ENCODE measurements at regions not wholly inside any gene's neighbourhood (a gene's known extent, or its start where the extent isn't known, plus 50 kb on each side); places are given as distances from the start of the nearest gene placed in this dataset.

- Histone ChIP-seq H3K4me1 (ENCODE audit: insufficient read depth, poor library complexity, severe bottlenecking) (no peaks in the 10 kb centered on the region), H3K9me3 (ENCODE audit: severe bottlenecking) (no peaks in the 10 kb centered on the region), H3K4me3 (ENCODE audit: severe bottlenecking) (no peak overlapping the region), H3K27me3 (ENCODE audit: insufficient read depth, poor library complexity, severe bottlenecking) (no peaks in the 10 kb centered on the region), H3K36me3 (ENCODE audit: low read depth) (no peaks in the 10 kb centered on the region), H3K27ac (ENCODE audit: poor library complexity, severe bottlenecking) (no peak overlapping the region)
- TF ChIP-seq CTCF (IDR thresholded peaks at IDR 0.05; ENCODE audit: poor library complexity, severe bottlenecking) = no peak
- ATAC-seq (ENCODE audit: low read depth) (no peak), DNase-seq (ENCODE audit: low spot score) (no peak)
Observed at GRCh38 chr4:115945026-115945425, 831.6 kb upstream of the NDST4 start.

- TF ChIP-seq CTCF (IDR thresholded peaks at IDR 0.05; ENCODE audit: poor library complexity, severe bottlenecking) = no peak
- DNase-seq (ENCODE audit: low spot score) (no peak), ATAC-seq (ENCODE audit: low read depth) (no peak)
- Histone ChIP-seq H3K27ac (ENCODE audit: poor library complexity, severe bottlenecking) (no peak overlapping the region), H3K4me3 (ENCODE audit: severe bottlenecking) (no peak overlapping the region), H3K9me3 (ENCODE audit: severe bottlenecking) (no peaks in the 10 kb centered on the region), H3K4me1 (ENCODE audit: insufficient read depth, poor library complexity, severe bottlenecking) (no peaks in the 10 kb centered on the region), H3K36me3 (ENCODE audit: low read depth) (no peaks in the 10 kb centered on the region), H3K27me3 (ENCODE audit: insufficient read depth, poor library complexity, severe bottlenecking) (no peaks in the 10 kb centered on the region)
Observed at GRCh38 chr4:115944146-115944905, 830.9 kb upstream of the NDST4 start.

GRCh38 chr4:115938764-115939443 lies 825.5 kb upstream of the NDST4 start:
- no peaks in the 10 kb centered on the region for H3K27me3 ChIP-seq (ENCODE audit: insufficient read depth, poor library complexity, severe bottlenecking)
- TF ChIP-seq CTCF (IDR thresholded peaks at IDR 0.05; ENCODE audit: poor library complexity, severe bottlenecking) = no peak
- no peaks in the 10 kb centered on the region for H3K9me3 ChIP-seq (ENCODE audit: severe bottlenecking)
- H3K36me3 ChIP-seq (ENCODE audit: low read depth) = no peaks in the 10 kb centered on the region
- H3K4me3 ChIP-seq (ENCODE audit: severe bottlenecking) = no peak overlapping the region
- ATAC-seq (ENCODE audit: low read depth) (no peak), DNase-seq (ENCODE audit: low spot score) (no peak)
- no peak overlapping the region for H3K27ac ChIP-seq (ENCODE audit: poor library complexity, severe bottlenecking)
- H3K4me1 ChIP-seq (ENCODE audit: insufficient read depth, poor library complexity, severe bottlenecking) = no peaks in the 10 kb centered on the region

- no peak overlapping the region for H3K27ac ChIP-seq (ENCODE audit: poor library complexity, severe bottlenecking)
- ATAC-seq (ENCODE audit: low read depth) = no peak
- no peak overlapping the region for H3K4me3 ChIP-seq (ENCODE audit: severe bottlenecking)
- no peaks in the 10 kb centered on the region for H3K4me1 ChIP-seq (ENCODE audit: insufficient read depth, poor library complexity, severe bottlenecking)
- no peaks in the 10 kb centered on the region for H3K27me3 ChIP-seq (ENCODE audit: insufficient read depth, poor library complexity, severe bottlenecking)
- no peaks in the 10 kb centered on the region for H3K9me3 ChIP-seq (ENCODE audit: severe bottlenecking)
- H3K36me3 ChIP-seq (ENCODE audit: low read depth) = no peaks in the 10 kb centered on the region
- DNase-seq (ENCODE audit: low spot score) = no peak
- TF ChIP-seq CTCF (IDR thresholded peaks at IDR 0.05; ENCODE audit: poor library complexity, severe bottlenecking) = no peak
Observed at GRCh38 chr4:115929373-115929772, 816.0 kb upstream of the NDST4 start.

GRCh38 chr4:115927382-115927781 lies 814.0 kb upstream of the NDST4 start:
- Histone ChIP-seq H3K27me3 (ENCODE audit: insufficient read depth, poor library complexity, severe bottlenecking) (no peaks in the 10 kb centered on the region), H3K9me3 (ENCODE audit: severe bottlenecking) (no peaks in the 10 kb centered on the region), H3K4me3 (ENCODE audit: severe bottlenecking) (no peak overlapping the region), H3K4me1 (ENCODE audit: insufficient read depth, poor library complexity, severe bottlenecking) (no peaks in the 10 kb centered on the region), H3K36me3 (ENCODE audit: low read depth) (no peaks in the 10 kb centered on the region), H3K27ac (ENCODE audit: poor library complexity, severe bottlenecking) (no peak overlapping the region)
- ATAC-seq (ENCODE audit: low read depth) = no peak
- DNase-seq (ENCODE audit: low spot score) = no peak
- TF ChIP-seq CTCF (IDR thresholded peaks at IDR 0.05; ENCODE audit: poor library complexity, severe bottlenecking) = no peak
